ENCODE measurements at regions not wholly inside any gene's neighbourhood (a gene's known extent, or its start where the extent isn't known, plus 50 kb on each side); places are given as distances from the start of the nearest gene placed in this dataset.

- Histone ChIP-seq H3K4me1 (ENCODE audit: control insufficient read depth in 2 of 2, insufficient read depth in 2 of 2, low read length in 2 of 2) (no peaks in the 10 kb centered on the region), H3K27ac (ENCODE audit: low read depth in 2 of 2, low read length in 2 of 2) (no peak overlapping the region), H3K27me3 (ENCODE audit: control insufficient read depth in 2 of 2, insufficient read depth in 2 of 2, low read length in 2 of 2) (peaks cover 3 to 6% of the 10 kb centered on the region in 2 donors), H3K9ac (ENCODE audit: low read depth in 1 of 2, low read length in 2 of 2) (no peak overlapping the region), H3K9me3 (ENCODE audit: control insufficient read depth in 2 of 2, low read length in 2 of 2) (no peaks in the 10 kb centered on the region), H3K36me3 (ENCODE audit: control insufficient read depth in 2 of 2, insufficient read depth in 2 of 2, low read length in 2 of 2) (no peaks in the 10 kb centered on the region), H3K4me3 (ENCODE audit: low read length in 2 of 2) (no peak overlapping the region)
Measured at GRCh38 chr20:57062696-57063270, 203.7 kb downstream of the BMP7 start.

GRCh38 chr20:57064836-57065235 lies 201.6 kb downstream of the BMP7 start:
- Histone ChIP-seq H3K4me3 (ENCODE audit: low read length in 2 of 2) (no peak overlapping the region), H3K4me1 (ENCODE audit: control insufficient read depth in 2 of 2, insufficient read depth in 2 of 2, low read length in 2 of 2) (no peaks in the 10 kb centered on the region), H3K36me3 (ENCODE audit: control insufficient read depth in 2 of 2, insufficient read depth in 2 of 2, low read length in 2 of 2) (no peaks in the 10 kb centered on the region), H3K27ac (ENCODE audit: low read depth in 2 of 2, low read length in 2 of 2) (no peak overlapping the region), H3K27me3 (ENCODE audit: control insufficient read depth in 2 of 2, insufficient read depth in 2 of 2, low read length in 2 of 2) (peaks cover 3 to 6% of the 10 kb centered on the region in 2 donors), H3K9me3 (ENCODE audit: control insufficient read depth in 2 of 2, low read length in 2 of 2) (no peaks in the 10 kb centered on the region), H3K9ac (ENCODE audit: low read depth in 1 of 2, low read length in 2 of 2) (no peak overlapping the region)

- Histone ChIP-seq H3K27me3 (ENCODE audit: control insufficient read depth in 2 of 2, insufficient read depth in 2 of 2, low read length in 2 of 2) (peaks cover 3 to 7% of the 10 kb centered on the region in 2 donors), H3K36me3 (ENCODE audit: control insufficient read depth in 2 of 2, insufficient read depth in 2 of 2, low read length in 2 of 2) (no peaks in the 10 kb centered on the region), H3K9me3 (ENCODE audit: control insufficient read depth in 2 of 2, low read length in 2 of 2) (no peaks in the 10 kb centered on the region), H3K9ac (ENCODE audit: low read depth in 1 of 2, low read length in 2 of 2) (no peak overlapping the region), H3K4me3 (ENCODE audit: low read length in 2 of 2) (no peak overlapping the region), H3K4me1 (ENCODE audit: control insufficient read depth in 2 of 2, insufficient read depth in 2 of 2, low read length in 2 of 2) (no peaks in the 10 kb centered on the region), H3K27ac (ENCODE audit: low read depth in 2 of 2, low read length in 2 of 2) (no peak overlapping the region)
Measured at GRCh38 chr20:57065646-57066045, 200.8 kb downstream of the BMP7 start.

GRCh38 chr20:57066126-57066900 lies 200.1 kb downstream of the BMP7 start:
- Histone ChIP-seq H3K27ac (ENCODE audit: low read depth in 2 of 2, low read length in 2 of 2) (no peak overlapping the region), H3K27me3 (ENCODE audit: control insufficient read depth in 2 of 2, insufficient read depth in 2 of 2, low read length in 2 of 2) (peaks cover 3 to 12% of the 10 kb centered on the region in 2 donors), H3K9me3 (ENCODE audit: control insufficient read depth in 2 of 2, low read length in 2 of 2) (no peaks in the 10 kb centered on the region), H3K4me3 (ENCODE audit: low read length in 2 of 2) (no peak overlapping the region), H3K9ac (ENCODE audit: low read depth in 1 of 2, low read length in 2 of 2) (no peak overlapping the region), H3K4me1 (ENCODE audit: control insufficient read depth in 2 of 2, insufficient read depth in 2 of 2, low read length in 2 of 2) (no peaks in the 10 kb centered on the region), H3K36me3 (ENCODE audit: control insufficient read depth in 2 of 2, insufficient read depth in 2 of 2, low read length in 2 of 2) (no peaks in the 10 kb centered on the region)

- Histone ChIP-seq H3K27me3 (ENCODE audit: control insufficient read depth in 2 of 2, insufficient read depth in 2 of 2, low read length in 2 of 2) (peaks cover 12 to 16% of the 10 kb centered on the region in 2 donors), H3K27ac (ENCODE audit: low read depth in 2 of 2, low read length in 2 of 2) (no peak overlapping the region), H3K36me3 (ENCODE audit: control insufficient read depth in 2 of 2, insufficient read depth in 2 of 2, low read length in 2 of 2) (no peaks in the 10 kb centered on the region), H3K4me3 (ENCODE audit: low read length in 2 of 2) (no peak overlapping the region), H3K9ac (ENCODE audit: low read depth in 1 of 2, low read length in 2 of 2) (no peak overlapping the region), H3K9me3 (ENCODE audit: control insufficient read depth in 2 of 2, low read length in 2 of 2) (no peaks in the 10 kb centered on the region), H3K4me1 (ENCODE audit: control insufficient read depth in 2 of 2, insufficient read depth in 2 of 2, low read length in 2 of 2) (no peaks in the 10 kb centered on the region)
Measured at GRCh38 chr20:57069442-57069841, 197.0 kb downstream of the BMP7 start.

- peaks cover 12 to 16% of the 10 kb centered on the region in 2 donors for H3K27me3 ChIP-seq (ENCODE audit: control insufficient read depth in 2 of 2, insufficient read depth in 2 of 2, low read length in 2 of 2)
- no peaks in the 10 kb centered on the region for H3K4me1 ChIP-seq (ENCODE audit: control insufficient read depth in 2 of 2, insufficient read depth in 2 of 2, low read length in 2 of 2)
- H3K27ac ChIP-seq (ENCODE audit: low read depth in 2 of 2, low read length in 2 of 2) = no peak overlapping the region
- H3K36me3 ChIP-seq (ENCODE audit: control insufficient read depth in 2 of 2, insufficient read depth in 2 of 2, low read length in 2 of 2) = no peaks in the 10 kb centered on the region
- no peak overlapping the region for H3K9ac ChIP-seq (ENCODE audit: low read depth in 1 of 2, low read length in 2 of 2)
- H3K4me3 ChIP-seq (ENCODE audit: low read length in 2 of 2) = no peak overlapping the region
- H3K9me3 ChIP-seq (ENCODE audit: control insufficient read depth in 2 of 2, low read length in 2 of 2) = no peaks in the 10 kb centered on the region
Measured at GRCh38 chr20:57070296-57070695, 196.1 kb downstream of the BMP7 start.

GRCh38 chr20:57071283-57071731 lies 195.1 kb downstream of the BMP7 start:
- no peaks in the 10 kb centered on the region for H3K4me1 ChIP-seq (ENCODE audit: control insufficient read depth in 2 of 2, insufficient read depth in 2 of 2, low read length in 2 of 2)
- no peak overlapping the region for H3K9ac ChIP-seq (ENCODE audit: low read depth in 1 of 2, low read length in 2 of 2)
- H3K27me3 ChIP-seq (ENCODE audit: control insufficient read depth in 2 of 2, insufficient read depth in 2 of 2, low read length in 2 of 2) = peaks cover 11 to 16% of the 10 kb centered on the region in 2 donors
- no peak overlapping the region for H3K4me3 ChIP-seq (ENCODE audit: low read length in 2 of 2)
- no peaks in the 10 kb centered on the region for H3K9me3 ChIP-seq (ENCODE audit: control insufficient read depth in 2 of 2, low read length in 2 of 2)
- no peak overlapping the region for H3K27ac ChIP-seq (ENCODE audit: low read depth in 2 of 2, low read length in 2 of 2)
- H3K36me3 ChIP-seq (ENCODE audit: control insufficient read depth in 2 of 2, insufficient read depth in 2 of 2, low read length in 2 of 2) = no peaks in the 10 kb centered on the region

- Histone ChIP-seq H3K4me1 (ENCODE audit: control insufficient read depth in 2 of 2, insufficient read depth in 2 of 2, low read length in 2 of 2) (no peaks in the 10 kb centered on the region), H3K27me3 (ENCODE audit: control insufficient read depth in 2 of 2, insufficient read depth in 2 of 2, low read length in 2 of 2) (peaks cover 9 to 16% of the 10 kb centered on the region in 2 donors), H3K9me3 (ENCODE audit: control insufficient read depth in 2 of 2, low read length in 2 of 2) (no peaks in the 10 kb centered on the region), H3K27ac (ENCODE audit: low read depth in 2 of 2, low read length in 2 of 2) (no peak overlapping the region), H3K36me3 (ENCODE audit: control insufficient read depth in 2 of 2, insufficient read depth in 2 of 2, low read length in 2 of 2) (no peaks in the 10 kb centered on the region), H3K4me3 (ENCODE audit: low read length in 2 of 2) (no peak overlapping the region), H3K9ac (ENCODE audit: low read depth in 1 of 2, low read length in 2 of 2) (no peak overlapping the region)
Measured at GRCh38 chr20:57071954-57072583, 194.4 kb downstream of the BMP7 start.

- Histone ChIP-seq H3K27me3 (ENCODE audit: control insufficient read depth in 2 of 2, insufficient read depth in 2 of 2, low read length in 2 of 2) (peaks cover 9 to 16% of the 10 kb centered on the region in 2 donors), H3K4me3 (ENCODE audit: low read length in 2 of 2) (no peak overlapping the region), H3K36me3 (ENCODE audit: control insufficient read depth in 2 of 2, insufficient read depth in 2 of 2, low read length in 2 of 2) (no peaks in the 10 kb centered on the region), H3K9ac (ENCODE audit: low read depth in 1 of 2, low read length in 2 of 2) (no peak overlapping the region), H3K9me3 (ENCODE audit: control insufficient read depth in 2 of 2, low read length in 2 of 2) (no peaks in the 10 kb centered on the region), H3K27ac (ENCODE audit: low read depth in 2 of 2, low read length in 2 of 2) (no peak overlapping the region), H3K4me1 (ENCODE audit: control insufficient read depth in 2 of 2, insufficient read depth in 2 of 2, low read length in 2 of 2) (no peaks in the 10 kb centered on the region)
Measured at GRCh38 chr20:57073402-57073801, 193.0 kb downstream of the BMP7 start.

GRCh38 chr20:57074386-57074785 lies 192.1 kb downstream of the BMP7 start:
- no peak overlapping the region for H3K27ac ChIP-seq (ENCODE audit: low read depth in 2 of 2, low read length in 2 of 2)
- H3K4me1 ChIP-seq (ENCODE audit: control insufficient read depth in 2 of 2, insufficient read depth in 2 of 2, low read length in 2 of 2) = no peaks in the 10 kb centered on the region
- no peaks in the 10 kb centered on the region for H3K36me3 ChIP-seq (ENCODE audit: control insufficient read depth in 2 of 2, insufficient read depth in 2 of 2, low read length in 2 of 2)
- peaks cover 9 to 16% of the 10 kb centered on the region in 2 donors for H3K27me3 ChIP-seq (ENCODE audit: control insufficient read depth in 2 of 2, insufficient read depth in 2 of 2, low read length in 2 of 2)
- no peak overlapping the region for H3K4me3 ChIP-seq (ENCODE audit: low read length in 2 of 2)
- no peaks in the 10 kb centered on the region for H3K9me3 ChIP-seq (ENCODE audit: control insufficient read depth in 2 of 2, low read length in 2 of 2)
- no peak overlapping the region for H3K9ac ChIP-seq (ENCODE audit: low read depth in 1 of 2, low read length in 2 of 2)

All from mucosa of rectum (tissue), 2 donors.